Glutamatergic neuron (in vitro differentiated cells): ENCODE measurements at regions not wholly inside any gene's neighbourhood (a gene's known extent, or its start where the extent isn't known, plus 50 kb on each side); places are given as distances from the start of the nearest gene placed in this dataset.

Experiments used
- DNase-seq: peaks from one replicate; pipeline ENCODE4 v3.0.0; 2022
- H3K27ac Mint-ChIP-seq: one replicate; pipeline ENCODE4 v1.8.0; 2020; ENCODE audit warnings: mild to moderate bottlenecking, mixed read lengths, inconsistent platforms; ENCODE audit not compliant: unreplicated experiment
- H3K27me3 Mint-ChIP-seq: one replicate; pipeline ENCODE4 v1.8.0; 2020; ENCODE audit warnings: mild to moderate bottlenecking, moderate library complexity, mixed read lengths, inconsistent platforms; ENCODE audit not compliant: unreplicated experiment
- H3K36me3 Mint-ChIP-seq: one replicate; pipeline ENCODE4 v1.8.0; 2020; ENCODE audit warnings: mild to moderate bottlenecking, mixed read lengths, inconsistent platforms; ENCODE audit not compliant: unreplicated experiment
- H3K4me1 Mint-ChIP-seq: one replicate; pipeline ENCODE4 v1.8.0; 2020; ENCODE audit warnings: mild to moderate bottlenecking, low read depth, mixed read lengths, inconsistent platforms; ENCODE audit not compliant: unreplicated experiment
- H3K4me3 Mint-ChIP-seq: one replicate; pipeline ENCODE4 v1.8.0; 2020; ENCODE audit warnings: mild to moderate bottlenecking, mixed read lengths, inconsistent platforms; ENCODE audit not compliant: unreplicated experiment
- H3K9me3 Mint-ChIP-seq: one replicate; pipeline ENCODE4 v1.8.0; 2020; ENCODE audit warnings: mild to moderate bottlenecking, moderate library complexity, mixed read lengths, inconsistent platforms; ENCODE audit not compliant: unreplicated experiment
- CTCF ChIP-seq: fragments of 200-600 bp; sonication (generic); IDR thresholded peaks from one replicate; pipeline ENCODE4 v1.5.0; 2021; ENCODE audit not compliant: partially characterized antibody, unreplicated experiment

GRCh38 chr6:117126213-117126612 lies 139.1 kb upstream of the VGLL2 start:
- Mint-ChIP-seq H3K27me3 (no peaks in the 10 kb centered on the region), H3K27ac (no peak overlapping the region), H3K4me3 (no peak overlapping the region), H3K9me3 (no peaks in the 10 kb centered on the region), H3K36me3 (no peaks in the 10 kb centered on the region), H3K4me1 (no peaks in the 10 kb centered on the region)
- no peak for TF ChIP-seq CTCF
- DNase-seq = no peak

- no peak overlapping the region for H3K4me3 Mint-ChIP-seq
- H3K36me3 Mint-ChIP-seq = no peaks in the 10 kb centered on the region
- no peak for TF ChIP-seq CTCF
- DNase-seq = no peak
- no peaks in the 10 kb centered on the region for H3K9me3 Mint-ChIP-seq
- H3K27me3 Mint-ChIP-seq = no peaks in the 10 kb centered on the region
- no peaks in the 10 kb centered on the region for H3K4me1 Mint-ChIP-seq
- H3K27ac Mint-ChIP-seq = no peak overlapping the region
Observed at GRCh38 chr6:117128052-117128451, 137.3 kb upstream of the VGLL2 start.

- no peaks in the 10 kb centered on the region for H3K36me3 Mint-ChIP-seq
- H3K27ac Mint-ChIP-seq = no peak overlapping the region
- H3K27me3 Mint-ChIP-seq = no peaks in the 10 kb centered on the region
- H3K4me1 Mint-ChIP-seq = no peaks in the 10 kb centered on the region
- H3K4me3 Mint-ChIP-seq = no peak overlapping the region
- no peak for DNase-seq
- no peak for TF ChIP-seq CTCF
- H3K9me3 Mint-ChIP-seq = no peaks in the 10 kb centered on the region
Observed at GRCh38 chr6:117130125-117130524, 135.2 kb upstream of the VGLL2 start.

GRCh38 chr6:117136702-117137101 lies 128.7 kb upstream of the VGLL2 start:
- H3K27me3 Mint-ChIP-seq = no peaks in the 10 kb centered on the region
- no peak for TF ChIP-seq CTCF
- no peak for DNase-seq
- no peak overlapping the region for H3K27ac Mint-ChIP-seq
- H3K36me3 Mint-ChIP-seq = no peaks in the 10 kb centered on the region
- no peaks in the 10 kb centered on the region for H3K4me1 Mint-ChIP-seq
- H3K4me3 Mint-ChIP-seq = no peak overlapping the region
- H3K9me3 Mint-ChIP-seq = no peaks in the 10 kb centered on the region

GRCh38 chr6:117137711-117138110 lies 127.6 kb upstream of the VGLL2 start:
- Mint-ChIP-seq H3K27ac (no peak overlapping the region), H3K27me3 (no peaks in the 10 kb centered on the region), H3K4me1 (no peaks in the 10 kb centered on the region), H3K36me3 (no peaks in the 10 kb centered on the region), H3K4me3 (no peak overlapping the region), H3K9me3 (no peaks in the 10 kb centered on the region)
- DNase-seq = no peak
- TF ChIP-seq CTCF = no peak
